D341Med (cell line): ENCODE measurements at regions not wholly inside any gene's neighbourhood (a gene's known extent, or its start where the extent isn't known, plus 50 kb on each side); places are given as distances from the start of the nearest gene placed in this dataset.
"Not testable (repeated sequence)": the region's sequence is repeated elsewhere in the genome, so short reads cannot be mapped to it uniquely, and the experiment has no call there.

Experiments
- DNase-seq: peaks from one replicate; pipeline ENCODE4 v3.0.0; 2012; ENCODE audit warnings: low spot score

- no peak for DNase-seq
Measured at GRCh38 chr16:86075839-86076440, 177.0 kb downstream of the IRF8 start.

GRCh38 chr16:86076606-86077005 lies 177.6 kb downstream of the IRF8 start:
- DNase-seq: no peak

GRCh38 chr16:86077243-86077940 lies 178.4 kb downstream of the IRF8 start:
- DNase-seq: no peak

GRCh38 chr16:86078121-86078600 lies 179.2 kb downstream of the IRF8 start:
- DNase-seq: no peak

- DNase-seq: not testable (repeated sequence)
Measured at GRCh38 chr16:86078711-86079110, 179.7 kb downstream of the IRF8 start.

- DNase-seq: no peak
Measured at GRCh38 chr16:86079255-86079885, 180.4 kb downstream of the IRF8 start.

GRCh38 chr16:86080131-86080875 lies 181.3 kb downstream of the IRF8 start:
- DNase-seq: no peak

- DNase-seq: no peak
Measured at GRCh38 chr16:86080982-86081381, 182.0 kb downstream of the IRF8 start.

GRCh38 chr16:86082418-86083030 lies 183.6 kb downstream of the IRF8 start:
- DNase-seq: no peak

GRCh38 chr16:86083382-86084002 lies 184.5 kb downstream of the IRF8 start:
- no peak for DNase-seq

- no peak for DNase-seq
Measured at GRCh38 chr16:86085161-86085611, 186.2 kb downstream of the IRF8 start.

- DNase-seq: no peak
Measured at GRCh38 chr16:86085795-86086194, 186.8 kb downstream of the IRF8 start.

GRCh38 chr16:86086471-86086870 lies 187.5 kb downstream of the IRF8 start:
- DNase-seq: no peak

GRCh38 chr16:86087011-86087895 lies 188.3 kb downstream of the IRF8 start:
- no peak for DNase-seq

GRCh38 chr16:86087896-86088230 lies 188.9 kb downstream of the IRF8 start:
- no peak for DNase-seq

- DNase-seq: no peak
Measured at GRCh38 chr16:86088287-86088686, 189.3 kb downstream of the IRF8 start.

GRCh38 chr16:86088816-86089215 lies 189.9 kb downstream of the IRF8 start:
- no peak for DNase-seq

GRCh38 chr16:86089334-86089900 lies 190.5 kb downstream of the IRF8 start:
- no peak for DNase-seq

- no peak for DNase-seq
Measured at GRCh38 chr16:86089991-86090390, 191.0 kb downstream of the IRF8 start.

- no peak for DNase-seq
Measured at GRCh38 chr16:86090461-86091170, 191.7 kb downstream of the IRF8 start.
